Activated CD4-positive, alpha-beta memory T cell treated with anti-CD3 and anti-CD28 coated beads for 36 hours (primary cell): ENCODE measurements at regions not wholly inside any gene's neighbourhood (a gene's known extent, or its start where the extent isn't known, plus 50 kb on each side); places are given as distances from the start of the nearest gene placed in this dataset.

Source experiments
- CTCF ChIA-PET: fragments of 350-600 bp; sonication (Branson Sonifier 250); formaldehyde crosslinking; loops from one replicate; lab custom pipeline; 2021; ENCODE audit warnings: antibody characterized with exemption, inconsistent platforms; lab: Charles Lee
- POLR2A ChIA-PET: fragments of 350-600 bp; sonication (Branson Sonifier 250); formaldehyde crosslinking; loops from one replicate; lab custom pipeline; 2021; ENCODE audit warnings: antibody characterized with exemption; lab: Charles Lee
- DNase-seq: peaks from one replicate; pipeline ENCODE4 v3.0.0-alpha.2; 2020
- H3K27ac Mint-ChIP-seq: one replicate; pipeline ENCODE4 v1.8.0; 2021; ENCODE audit warnings: mixed read lengths
- H3K27me3 Mint-ChIP-seq: one replicate; pipeline ENCODE4 v1.8.0; 2021; ENCODE audit warnings: mixed read lengths
- H3K36me3 Mint-ChIP-seq: one replicate; pipeline ENCODE4 v1.8.0; 2021; ENCODE audit warnings: mixed read lengths
- H3K4me1 Mint-ChIP-seq: one replicate; pipeline ENCODE4 v1.8.0; 2021; ENCODE audit warnings: low read depth, mixed read lengths
- H3K4me3 Mint-ChIP-seq: one replicate; pipeline ENCODE4 v1.8.0; 2021; ENCODE audit warnings: mild to moderate bottlenecking, mixed read lengths
- H3K9me3 Mint-ChIP-seq: one replicate; pipeline ENCODE4 v1.8.0; 2021; ENCODE audit warnings: mixed read lengths
- intact Hi-C: fragments of 100-400 bp; cut with micrococcal nuclease; formaldehyde crosslinking; loops from one replicate; pipeline ENCODE4 v1.15.1; 2023

- H3K27ac Mint-ChIP-seq, result no peak overlapping the region
- no peaks in the 10 kb centered on the region for H3K27me3 Mint-ChIP-seq
- POLR2A ChIA-PET, result no interaction called here
- H3K36me3 Mint-ChIP-seq, result no peaks in the 10 kb centered on the region
- DNase-seq, result no peak
- H3K4me1 Mint-ChIP-seq, result no peaks in the 10 kb centered on the region
- no peak overlapping the region for H3K4me3 Mint-ChIP-seq
- H3K9me3 Mint-ChIP-seq, result peaks cover 6% of the 10 kb centered on the region
- intact Hi-C loops, result no loop called here
- CTCF ChIA-PET, result no interaction called here
Observed at GRCh38 chr4:171181090-171181489, 632.1 kb upstream of the GALNTL6 start.

GRCh38 chr4:171170671-171171070 is 642.5 kb upstream of the GALNTL6 start:
- intact Hi-C loops, result no loop called here
- no peak overlapping the region for H3K4me3 Mint-ChIP-seq
- H3K27me3 Mint-ChIP-seq, result no peaks in the 10 kb centered on the region
- no peak overlapping the region for H3K27ac Mint-ChIP-seq
- no peak for DNase-seq
- H3K4me1 Mint-ChIP-seq, result no peaks in the 10 kb centered on the region
- ChIA-PET CTCF (no interaction called here), POLR2A (no interaction called here)
- H3K36me3 Mint-ChIP-seq, result no peaks in the 10 kb centered on the region
- peaks cover 28% of the 10 kb centered on the region for H3K9me3 Mint-ChIP-seq

DNA sequence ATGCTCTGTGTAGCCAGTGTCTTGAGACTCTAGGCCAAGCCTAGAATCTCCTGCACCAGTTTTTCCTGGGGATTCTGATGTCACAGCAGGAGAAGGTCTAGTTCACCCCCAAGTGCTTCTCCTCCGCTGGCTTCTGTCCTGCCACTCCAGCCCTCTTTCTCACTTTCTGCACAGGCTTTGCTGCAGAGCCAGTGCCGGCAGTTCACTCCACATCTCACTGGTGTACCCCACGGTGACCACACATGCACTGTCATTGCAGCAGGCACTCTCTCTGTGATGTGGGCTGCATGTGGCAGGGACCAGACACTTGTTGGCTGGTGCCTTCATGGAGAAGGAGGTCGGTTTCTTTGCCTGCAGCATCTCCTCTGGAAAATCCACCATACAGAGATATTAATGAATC is 643.8 kb upstream of the GALNTL6 start:
- peaks cover 28% of the 10 kb centered on the region for H3K9me3 Mint-ChIP-seq
- no peaks in the 10 kb centered on the region for H3K4me1 Mint-ChIP-seq
- no peak for DNase-seq
- H3K27ac Mint-ChIP-seq, result no peak overlapping the region
- ChIA-PET POLR2A (no interaction called here), CTCF (no interaction called here)
- no peaks in the 10 kb centered on the region for H3K36me3 Mint-ChIP-seq
- intact Hi-C loops, result no loop called here
- H3K27me3 Mint-ChIP-seq, result no peaks in the 10 kb centered on the region
- no peak overlapping the region for H3K4me3 Mint-ChIP-seq

DNA sequence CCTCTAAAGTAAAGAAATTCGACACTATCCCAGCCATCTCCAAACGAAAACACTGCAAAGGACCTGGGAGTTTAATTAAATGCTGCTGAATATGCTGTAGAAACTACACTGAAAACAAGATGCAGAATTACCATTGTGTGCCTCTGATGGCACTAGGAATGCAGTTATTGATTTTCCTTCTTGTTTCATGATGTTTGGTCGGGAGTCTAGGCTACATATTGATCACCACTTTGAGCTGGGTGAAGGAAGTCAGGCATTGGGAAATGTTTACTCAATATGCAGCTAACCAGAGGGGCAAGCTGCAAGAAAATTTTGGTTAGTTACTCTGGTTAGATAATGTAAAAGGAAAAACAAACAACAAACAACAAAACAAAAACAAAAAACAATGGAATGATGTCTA is 650.7 kb upstream of the GALNTL6 start:
- H3K9me3 Mint-ChIP-seq, result peaks cover 5% of the 10 kb centered on the region
- CTCF ChIA-PET, result no interaction called here
- intact Hi-C loops, result no loop called here
- no peaks in the 10 kb centered on the region for H3K36me3 Mint-ChIP-seq
- no peak overlapping the region for H3K27ac Mint-ChIP-seq
- no peaks in the 10 kb centered on the region for H3K4me1 Mint-ChIP-seq
- H3K4me3 Mint-ChIP-seq, result no peak overlapping the region
- H3K27me3 Mint-ChIP-seq, result no peaks in the 10 kb centered on the region
- POLR2A ChIA-PET, result no interaction called here
- no peak for DNase-seq

GRCh38 chr4:171157462-171158082 is 655.6 kb upstream of the GALNTL6 start:
- intact Hi-C loops, result no loop called here
- H3K4me3 Mint-ChIP-seq, result no peak overlapping the region
- H3K27ac Mint-ChIP-seq, result no peak overlapping the region
- H3K27me3 Mint-ChIP-seq, result no peaks in the 10 kb centered on the region
- H3K4me1 Mint-ChIP-seq, result no peaks in the 10 kb centered on the region
- peaks cover 8% of the 10 kb centered on the region for H3K9me3 Mint-ChIP-seq
- no peak for DNase-seq
- ChIA-PET CTCF (no interaction called here), POLR2A (no interaction called here)
- no peaks in the 10 kb centered on the region for H3K36me3 Mint-ChIP-seq

GRCh38 chr4:171142639-171143038 is 670.6 kb upstream of the GALNTL6 start:
- no peaks in the 10 kb centered on the region for H3K27me3 Mint-ChIP-seq
- DNase-seq, result no peak
- POLR2A ChIA-PET, result no interaction called here
- H3K27ac Mint-ChIP-seq, result no peak overlapping the region
- CTCF ChIA-PET, result no interaction called here
- H3K9me3 Mint-ChIP-seq, result peaks cover 3% of the 10 kb centered on the region
- H3K4me3 Mint-ChIP-seq, result no peak overlapping the region
- intact Hi-C loops, result no loop called here
- H3K36me3 Mint-ChIP-seq, result no peaks in the 10 kb centered on the region
- H3K4me1 Mint-ChIP-seq, result no peaks in the 10 kb centered on the region

- H3K4me1 Mint-ChIP-seq, result no peaks in the 10 kb centered on the region
- CTCF ChIA-PET, result no interaction called here
- no peak for DNase-seq
- intact Hi-C loops, result no loop called here
- POLR2A ChIA-PET, result no interaction called here
- no peak overlapping the region for H3K27ac Mint-ChIP-seq
- H3K27me3 Mint-ChIP-seq, result no peaks in the 10 kb centered on the region
- H3K4me3 Mint-ChIP-seq, result no peak overlapping the region
- peaks cover 3% of the 10 kb centered on the region for H3K9me3 Mint-ChIP-seq
- H3K36me3 Mint-ChIP-seq, result no peaks in the 10 kb centered on the region
Observed at GRCh38 chr4:171142045-171142444, 671.2 kb upstream of the GALNTL6 start.

DNA sequence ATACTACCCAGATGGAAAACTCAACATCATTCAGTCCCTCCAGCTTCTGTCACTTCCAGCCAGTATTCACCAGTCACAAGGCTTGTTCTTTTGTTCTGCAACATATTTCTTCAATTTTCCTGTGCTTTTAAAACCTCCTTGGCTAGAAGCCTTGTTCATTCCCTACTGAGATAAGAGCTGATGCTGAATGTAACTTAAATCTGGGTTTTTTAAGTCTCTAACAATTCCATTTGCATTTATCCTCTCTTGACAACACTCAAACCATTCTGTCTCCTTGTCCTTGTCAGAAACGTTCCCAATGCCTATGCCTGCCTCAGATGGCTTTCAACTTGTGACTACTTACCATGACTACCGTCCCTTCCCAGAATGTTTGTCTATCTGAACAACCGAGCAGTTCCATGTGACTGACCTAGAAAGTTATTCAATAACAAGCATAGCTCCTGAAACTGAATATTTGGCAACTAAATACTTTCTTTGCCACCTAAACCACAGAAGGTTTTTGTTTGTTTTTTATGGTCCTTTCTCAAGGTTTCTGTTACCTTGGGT is 682.9 kb upstream of the GALNTL6 start:
- intact Hi-C loops, result no loop called here
- no peaks in the 10 kb centered on the region for H3K27me3 Mint-ChIP-seq

DNA sequence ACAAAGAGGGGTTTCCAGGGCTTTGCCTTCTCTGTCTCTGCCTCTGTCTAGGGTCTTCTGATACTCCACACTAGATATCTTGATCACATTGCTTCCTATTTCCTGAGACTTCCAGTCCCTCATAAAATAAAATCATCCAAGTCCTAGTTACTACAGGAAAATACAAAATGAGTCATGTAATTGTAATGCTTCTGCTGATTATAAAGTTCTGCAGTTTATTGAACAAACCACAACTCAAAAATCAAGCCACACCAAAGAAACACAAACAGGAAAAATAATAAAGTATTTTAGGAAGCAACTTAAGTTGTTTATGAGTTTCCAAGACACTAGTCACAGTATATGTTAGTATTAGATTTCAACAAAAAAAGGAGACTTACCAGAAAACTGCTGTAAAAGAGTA is 695.1 kb upstream of the GALNTL6 start:
- Mint-ChIP-seq H3K9me3 (peaks cover 8% of the 10 kb centered on the region), H3K4me1 (no peaks in the 10 kb centered on the region), H3K27me3 (no peaks in the 10 kb centered on the region), H3K36me3 (no peaks in the 10 kb centered on the region), H3K27ac (no peak overlapping the region), H3K4me3 (no peak overlapping the region)
- POLR2A ChIA-PET, result no interaction called here
- no peak for DNase-seq
- intact Hi-C loops, result no loop called here
- CTCF ChIA-PET, result no interaction called here

More for the DNA sequence above, 682.9 kb upstream of the GALNTL6 start:
- H3K9me3 Mint-ChIP-seq, result peaks cover 10% of the 10 kb centered on the region
- CTCF ChIA-PET, result no interaction called here
- no peak overlapping the region for H3K27ac Mint-ChIP-seq
- no peaks in the 10 kb centered on the region for H3K4me1 Mint-ChIP-seq
- POLR2A ChIA-PET, result no interaction called here
- H3K36me3 Mint-ChIP-seq, result no peaks in the 10 kb centered on the region
- no peak for DNase-seq
- no peak overlapping the region for H3K4me3 Mint-ChIP-seq

- intact Hi-C loops, result no loop called here
- ChIA-PET POLR2A (no interaction called here), CTCF (no interaction called here)
- Mint-ChIP-seq H3K4me3 (no peak overlapping the region), H3K9me3 (peaks cover 8% of the 10 kb centered on the region), H3K27me3 (no peaks in the 10 kb centered on the region), H3K36me3 (no peaks in the 10 kb centered on the region), H3K4me1 (no peaks in the 10 kb centered on the region), H3K27ac (no peak overlapping the region)
- no peak for DNase-seq
Observed at GRCh38 chr4:171117457-171117856, 695.7 kb upstream of the GALNTL6 start.

GRCh38 chr4:171101845-171102244 is 711.4 kb upstream of the GALNTL6 start:
- no peak overlapping the region for H3K27ac Mint-ChIP-seq
- no peaks in the 10 kb centered on the region for H3K27me3 Mint-ChIP-seq
- H3K4me3 Mint-ChIP-seq, result no peak overlapping the region
- no peaks in the 10 kb centered on the region for H3K36me3 Mint-ChIP-seq
- no peaks in the 10 kb centered on the region for H3K4me1 Mint-ChIP-seq
- POLR2A ChIA-PET, result no interaction called here
- DNase-seq, result no peak
- H3K9me3 Mint-ChIP-seq, result peaks cover 15% of the 10 kb centered on the region
- CTCF ChIA-PET, result no interaction called here
- intact Hi-C loops, result no loop called here

DNA sequence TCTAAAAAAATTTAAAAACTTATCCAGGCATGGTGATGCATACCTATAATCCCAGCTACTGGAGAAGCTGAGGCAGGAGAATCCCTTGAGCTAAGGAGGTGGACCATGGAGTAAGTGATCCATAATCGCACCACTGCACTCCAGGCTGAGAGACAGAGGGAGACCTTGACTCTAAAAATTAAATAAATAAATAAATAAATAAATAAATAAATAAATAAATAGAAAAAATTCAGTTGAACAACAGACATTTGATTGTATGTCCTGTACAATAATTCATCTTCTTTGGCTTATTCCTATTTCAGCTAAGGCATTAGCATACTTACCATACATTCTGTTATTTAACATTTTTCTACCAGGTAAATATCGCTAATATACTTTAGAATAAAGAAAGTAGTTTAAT is 726.1 kb upstream of the GALNTL6 start:
- H3K27me3 Mint-ChIP-seq, result no peaks in the 10 kb centered on the region
- H3K36me3 Mint-ChIP-seq, result no peaks in the 10 kb centered on the region
- H3K9me3 Mint-ChIP-seq, result peaks cover 25% of the 10 kb centered on the region
- CTCF ChIA-PET, result no interaction called here
- no peak for DNase-seq
- H3K4me1 Mint-ChIP-seq, result no peaks in the 10 kb centered on the region
- H3K27ac Mint-ChIP-seq, result no peak overlapping the region
- intact Hi-C loops, result no loop called here
- POLR2A ChIA-PET, result no interaction called here
- no peak overlapping the region for H3K4me3 Mint-ChIP-seq

GRCh38 chr4:171067422-171067821 is 745.8 kb upstream of the GALNTL6 start:
- Mint-ChIP-seq H3K4me1 (no peaks in the 10 kb centered on the region), H3K4me3 (no peak overlapping the region), H3K36me3 (no peaks in the 10 kb centered on the region), H3K27me3 (no peaks in the 10 kb centered on the region), H3K9me3 (peaks cover 21% of the 10 kb centered on the region), H3K27ac (no peak overlapping the region)
- ChIA-PET POLR2A (no interaction called here), CTCF (no interaction called here)
- no peak for DNase-seq
- intact Hi-C loops, result no loop called here
